GM12878 (cell line): ENCODE measurements at regions not wholly inside any gene's neighbourhood (a gene's known extent, or its start where the extent isn't known, plus 50 kb on each side); places are given as distances from the start of the nearest gene placed in this dataset.

Experiments
- ATAC-seq: fragments of 200-7000 bp; cut with Tn5 transposase; 3 replicates; pipeline ENCODE4 v1.9.1; 2020; ENCODE audit warnings: mild to moderate bottlenecking, moderate library complexity
- BruUV-seq: library from RNA; stranded (reverse); fragments of 400-500 nt; replicated peaks from 2 replicates; lab custom pipeline; 2021; lab: Mats Ljungman, UMichigan
- CTCF ChIA-PET: fragments of 300-600 bp; sonication (Branson Sonifier 250); formaldehyde crosslinking; extraction: SDS; loops from one replicate; lab custom pipeline; 2021; ENCODE audit warnings: inconsistent platforms; lab: Yijun Ruan, JAX
- POLR2A ChIA-PET: fragments of 350-600 bp; formaldehyde crosslinking; extraction: SDS; loops from one replicate; lab custom pipeline; 2021; ENCODE audit warnings: inconsistent platforms; lab: Charles Lee
- RAD21 ChIA-PET: fragments of 300-600 bp; sonication (Branson Sonifier 250); formaldehyde crosslinking; loops from one replicate; lab custom pipeline; 2023; ENCODE audit warnings: antibody characterized with exemption; ENCODE audit not compliant: unreplicated experiment; lab: Charles Lee
- SMC1A ChIA-PET: fragments of 300-600 bp; sonication (Branson Sonifier 250); formaldehyde crosslinking; loops from one replicate; lab custom pipeline; 2023; ENCODE audit not compliant: unreplicated experiment, uncharacterized antibody; lab: Charles Lee
- DNase-seq: peaks from one replicate; pipeline ENCODE4 v3.0.0-alpha.2; 2011; ENCODE audit warnings: low read depth, low spot score
- FAIRE-seq: peaks from 3 replicates; lab custom pipeline; 2011; peaks lifted over from hg19 to GRCh38; lab: Jason Lieb, UNC
- H2AFZ ChIP-seq: 2 replicates; pipeline ENCODE4 v1.6.0; 2011; ENCODE audit warnings: low read depth, low read length, control low read depth; ENCODE audit not compliant: control insufficient read depth
- H3K27ac ChIP-seq: 2 replicates; pipeline ENCODE4 v1.5.1; 2011; ENCODE audit warnings: control low read depth; ENCODE audit not compliant: control insufficient read depth, insufficient read depth
- H3K27me3 ChIP-seq, 2 experiments: replicated peaks in 1 of 2; 2 replicates each; pipeline versions ENCODE4 v1.6.0 to v1.6.1; 2011; ENCODE audit warnings: low read length in 1 of 2; ENCODE audit not compliant: control insufficient read depth in 2 of 2, insufficient read depth in 2 of 2
- H3K36me3 ChIP-seq, 2 experiments: 2 replicates each; pipeline ENCODE4 v1.5.1; 2011; ENCODE audit warnings: low read length in 1 of 2; ENCODE audit not compliant: control insufficient read depth in 2 of 2, insufficient read depth in 2 of 2
- H3K4me1 ChIP-seq: 2 replicates; pipeline ENCODE4 v1.6.1; 2011; ENCODE audit warnings: mild to moderate bottlenecking, low read length, moderate library complexity, mixed read lengths; ENCODE audit not compliant: control insufficient read depth, insufficient read depth
- H3K4me2 ChIP-seq: 2 replicates; pipeline ENCODE4 v1.6.0; 2011; ENCODE audit warnings: control low read depth; ENCODE audit not compliant: control insufficient read depth, insufficient read depth
- H3K4me3 ChIP-seq: fragments of 200-600 bp; sonication (generic); 2 replicates; pipeline ENCODE4 v1.5.1; 2016
- H3K79me2 ChIP-seq: 2 replicates; pipeline ENCODE4 v1.6.0; 2011; ENCODE audit warnings: low read length; ENCODE audit not compliant: control insufficient read depth, insufficient read depth
- H3K9ac ChIP-seq: 2 replicates; pipeline ENCODE4 v1.8.0; 2011; ENCODE audit warnings: low read length, control low read depth, mixed read lengths; ENCODE audit not compliant: control insufficient read depth, insufficient read depth
- H3K9me3 ChIP-seq: replicated peaks from 3 replicates; pipeline ENCODE4 v1.5.1; 2011; ENCODE audit warnings: mild to moderate bottlenecking, low read length; ENCODE audit not compliant: control insufficient read depth, insufficient read depth
- H4K20me1 ChIP-seq: 2 replicates; pipeline ENCODE4 v1.6.0; 2011; ENCODE audit not compliant: control insufficient read depth, insufficient read depth
- BCL3 ChIP-seq: IDR thresholded peaks from 2 replicates; pipeline ENCODE4 v1.6.1; 2011; ENCODE audit warnings: borderline replicate concordance, low read depth, mild to moderate bottlenecking, moderate library complexity, low read length; ENCODE audit not compliant: insufficient read depth, poor library complexity, severe bottlenecking
- CBX5 ChIP-seq: sonication (generic); IDR thresholded peaks from 2 replicates; pipeline ENCODE4 v1.6.1; 2016; ENCODE audit warnings: low read depth, moderate library complexity, mild to moderate bottlenecking, inconsistent platforms
- E2F8 ChIP-seq: fragments of 450-650 bp; IDR thresholded peaks from 2 replicates; pipeline ENCODE4 v1.6.1; 2018; ENCODE audit warnings: mild to moderate bottlenecking, low read depth, moderate library complexity; ENCODE audit not compliant: partially characterized antibody
- ESRRA ChIP-seq: IDR thresholded peaks from 2 replicates; pipeline ENCODE4 v1.6.1; 2012; ENCODE audit warnings: mild to moderate bottlenecking, low read length, improper control_type of control experiment
- HDAC6 ChIP-seq: fragments of 200-600 bp; sonication (generic); IDR thresholded peaks from one replicate; pipeline ENCODE4 v1.8.0; 2017; ENCODE audit warnings: antibody characterized with exemption; ENCODE audit not compliant: unreplicated experiment
- KDM1A ChIP-seq: fragments of 200-600 bp; sonication (generic); IDR thresholded peaks from 2 replicates; pipeline ENCODE4 v1.6.1; 2016; ENCODE audit warnings: borderline replicate concordance
- NFIC ChIP-seq: IDR thresholded peaks from 2 replicates; pipeline ENCODE4 v1.6.1; 2012; ENCODE audit warnings: low read depth, mild to moderate bottlenecking, inconsistent platforms, low read length, moderate library complexity
- POLR2AphosphoS2 ChIP-seq: IDR thresholded peaks from 2 replicates; pipeline ENCODE4 v1.6.1; 2011; ENCODE audit warnings: low read depth, mild to moderate bottlenecking, low read length, improper control_type of control experiment, moderate library complexity
- RAD21 ChIP-seq: IDR thresholded peaks from 2 replicates; pipeline ENCODE4 v1.6.1; 2011; ENCODE audit warnings: mild to moderate bottlenecking, low read depth, low read length, moderate library complexity; ENCODE audit not compliant: insufficient read depth
- TCF3 ChIP-seq: IDR thresholded peaks from 2 replicates; pipeline ENCODE4 v1.6.1; 2012; ENCODE audit warnings: low read depth, mild to moderate bottlenecking, low read length, borderline replicate concordance; ENCODE audit not compliant: insufficient read depth
- ZNF592 ChIP-seq: fragments of 450-650 bp; IDR thresholded peaks from 2 replicates; pipeline ENCODE4 v1.6.1; 2017; ENCODE audit warnings: mild to moderate bottlenecking, moderate library complexity
- WGBS: methylation state at CpG from one replicate; pipeline ENCODE4 v1.1.6; 2016; ENCODE audit warnings: low lambda C conversion rate; ENCODE audit not compliant: insufficient replicate concordance, insufficient coverage; ENCODE audit errors: missing lambda C conversion rate; 5-methylcytosine and 5-hydroxymethylcytosine counted together
- in situ Hi-C: fragments of 300-500 bp; cut with MboI; formaldehyde crosslinking; loops from 9 replicates; pipeline ENCODE4 v1.14.3; 2018; ENCODE audit warnings: mixed read lengths
- intact Hi-C: fragments of 100-400 bp; cut with micrococcal nuclease; formaldehyde crosslinking; loops from one replicate; pipeline ENCODE4 v1.14.2; 2022; ENCODE audit not compliant: unreplicated experiment

- ChIA-PET RAD21 (interaction anchor here (1.3 kb wide), 1 partner anchor 22 kb away, joined by 5 read pairs; no protein-coding TSS in a partner anchor), POLR2A (no interaction called here), SMC1A (no interaction called here), CTCF (no interaction called here)
- Histone ChIP-seq H3K79me2 (no peaks in the 10 kb centered on the region), H3K4me1 (no peaks in the 10 kb centered on the region), H3K4me2 (no peak overlapping the region), H3K4me3 (no peak overlapping the region), H3K27me3 (no peaks in the 10 kb centered on the region), H3K9me3 (no peaks in the 10 kb centered on the region), H2AFZ (no peak overlapping the region), H3K27ac (no peak overlapping the region), H3K36me3 (no peaks in the 10 kb centered on the region), H3K9ac (no peak overlapping the region), H4K20me1 (no peaks in the 10 kb centered on the region)
- no TSS peak for BruUV-seq
- in situ Hi-C loops (no loop called here), intact Hi-C loops (no loop called here)
- TF ChIP-seq NFIC (no peak), POLR2AphosphoS2 (no peak), CBX5 (no peak), ESRRA (no peak), BCL3 (no peak), E2F8 (no peak), HDAC6 (no peak), KDM1A (no peak), RAD21 (no peak), ZNF592 (no peak), TCF3 (no peak)
- 49% methylated on average over 5 of the region's 5 CpGs for WGBS
- ATAC-seq (no peak), DNase-seq (no peak), FAIRE-seq (no peak)
These were observed 324.3 kb downstream of the PRL start for GRCh38 chr6:21972516-21972915.
